Tibial nerve (tissue), 4 donors: ENCODE measurements at regions not wholly inside any gene's neighbourhood (a gene's known extent, or its start where the extent isn't known, plus 50 kb on each side); places are given as distances from the start of the nearest gene placed in this dataset.

Experiments used
- EP300 ChIP-seq, 2 donors: sonication (generic); formaldehyde crosslinking; IDR thresholded peaks; one replicate each; pipeline ENCODE4 v1.6.1; 2017; ENCODE audit warnings: antibody characterized with exemption in 2 of 2, mild to moderate bottlenecking in 1 of 2
- POLR2A ChIP-seq, 2 donors: fragments of 450-650 bp; IDR thresholded peaks; one replicate each; pipeline ENCODE4 v1.6.1; 2017; ENCODE audit warnings: antibody characterized with exemption in 2 of 2, mild to moderate bottlenecking in 2 of 2, moderate library complexity in 2 of 2
- TF ChIP-seq, protein P1 (sequence below), 5 experiments: fragments of 200-600 bp in 3 of 5; fragments of 450-650 bp in 2 of 5; sonication (generic) in 3 of 5; IDR thresholded peaks; one replicate each; pipeline ENCODE4 v1.5.1; 2016 to 2019; ENCODE audit warnings: antibody characterized with exemption in 5 of 5, mild to moderate bottlenecking in 3 of 5, moderate library complexity in 2 of 5

DNA sequence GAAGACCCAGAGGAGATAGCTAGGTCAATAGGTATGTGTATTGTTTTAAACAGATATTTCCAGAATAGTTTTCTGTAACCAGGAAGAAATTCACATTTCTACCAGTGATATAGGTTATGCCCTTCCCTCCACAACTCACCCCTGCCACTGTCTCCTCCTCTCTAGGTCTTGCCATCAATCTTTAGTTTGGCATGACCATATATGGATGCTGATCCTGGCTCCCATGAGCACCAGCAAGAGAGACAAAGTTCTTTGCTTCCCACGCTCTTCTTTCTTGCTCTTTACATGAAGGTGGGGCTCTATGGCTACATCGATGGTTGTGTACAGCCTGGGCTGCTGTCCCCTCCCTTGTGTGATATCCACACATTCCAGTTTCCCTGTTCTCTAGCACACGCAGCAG lies 459.4 kb upstream of the ID4 start:
- TF ChIP-seq, protein P1, sequence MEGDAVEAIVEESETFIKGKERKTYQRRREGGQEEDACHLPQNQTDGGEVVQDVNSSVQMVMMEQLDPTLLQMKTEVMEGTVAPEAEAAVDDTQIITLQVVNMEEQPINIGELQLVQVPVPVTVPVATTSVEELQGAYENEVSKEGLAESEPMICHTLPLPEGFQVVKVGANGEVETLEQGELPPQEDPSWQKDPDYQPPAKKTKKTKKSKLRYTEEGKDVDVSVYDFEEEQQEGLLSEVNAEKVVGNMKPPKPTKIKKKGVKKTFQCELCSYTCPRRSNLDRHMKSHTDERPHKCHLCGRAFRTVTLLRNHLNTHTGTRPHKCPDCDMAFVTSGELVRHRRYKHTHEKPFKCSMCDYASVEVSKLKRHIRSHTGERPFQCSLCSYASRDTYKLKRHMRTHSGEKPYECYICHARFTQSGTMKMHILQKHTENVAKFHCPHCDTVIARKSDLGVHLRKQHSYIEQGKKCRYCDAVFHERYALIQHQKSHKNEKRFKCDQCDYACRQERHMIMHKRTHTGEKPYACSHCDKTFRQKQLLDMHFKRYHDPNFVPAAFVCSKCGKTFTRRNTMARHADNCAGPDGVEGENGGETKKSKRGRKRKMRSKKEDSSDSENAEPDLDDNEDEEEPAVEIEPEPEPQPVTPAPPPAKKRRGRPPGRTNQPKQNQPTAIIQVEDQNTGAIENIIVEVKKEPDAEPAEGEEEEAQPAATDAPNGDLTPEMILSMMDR (IDR thresholded peaks at IDR 0.05), result no peak
- no peak for TF ChIP-seq POLR2A (IDR thresholded peaks at IDR 0.05)
- TF ChIP-seq EP300 (IDR thresholded peaks at IDR 0.05), result no peak
